ENCODE measurements at regions not wholly inside any gene's neighbourhood (a gene's known extent, or its start where the extent isn't known, plus 50 kb on each side); places are given as distances from the start of the nearest gene placed in this dataset.

- no peaks in the 10 kb centered on the region for H3K79me2 ChIP-seq (ENCODE audit: insufficient read depth, low read length)
- H4K8ac ChIP-seq (replicated peaks; ENCODE audit: insufficient read length, low read depth, low read length): no peak overlapping the region
- Mint-ChIP-seq H3K9me3 (no peaks in the 10 kb centered on the region), H3K4me3 (no peak overlapping the region), H3K4me1 (peaks cover 16 to 19% of the 10 kb centered on the region in 2 experiments), H3K27me3 (ENCODE audit: low read depth) (peaks cover 13% of the 10 kb centered on the region), H3K27ac (no peak overlapping the region), H3K36me3 (ENCODE audit: insufficient read depth in 1 of 3, low read depth in 3 of 3) (no peaks in the 10 kb centered on the region)
- H3K27me3 ChIP-seq (ENCODE audit: insufficient read depth, low read length): no peaks in the 10 kb centered on the region
- H2BK5ac ChIP-seq (ENCODE audit: insufficient read length, low read length): no peak overlapping the region
- no peak overlapping the region for H2BK12ac ChIP-seq (ENCODE audit: insufficient read length, low read depth, low read length)
- H3K56ac ChIP-seq (ENCODE audit: insufficient read length, low read depth, low read length): no peak overlapping the region
- H3K4me2 ChIP-seq (ENCODE audit: insufficient read depth, insufficient read length, low read length): no peak overlapping the region
- no peak for DNase-seq
- no peak overlapping the region for H3K4ac ChIP-seq (ENCODE audit: low read depth, low read length)
- no peaks in the 10 kb centered on the region for H3K9me3 ChIP-seq (ENCODE audit: control insufficient read depth, low read depth, low read length)
- no peak overlapping the region for H2AFZ ChIP-seq (ENCODE audit: low read length)
- H3K4me1 ChIP-seq (ENCODE audit: insufficient read depth, low read length): no peaks in the 10 kb centered on the region
- H3K27ac ChIP-seq (ENCODE audit: insufficient read length, low read depth, low read length): no peak overlapping the region
- no peak overlapping the region for H2AK5ac ChIP-seq (ENCODE audit: insufficient read length, low read length)
- no peak overlapping the region for H3K18ac ChIP-seq (ENCODE audit: insufficient read length, low read depth, low read length)
- H3K23ac ChIP-seq (ENCODE audit: insufficient read length, low read depth, low read length): no peak overlapping the region
- no peaks in the 10 kb centered on the region for H4K20me1 ChIP-seq (ENCODE audit: control insufficient read depth, insufficient read depth, insufficient read length)
- H3K23me2 ChIP-seq (ENCODE audit: insufficient read length, low read depth, low read length, poor library complexity, severe bottlenecking): no peaks in the 10 kb centered on the region
- no peak overlapping the region for H4K5ac ChIP-seq (ENCODE audit: insufficient read length, low read depth, low read length)
- H2BK20ac ChIP-seq (ENCODE audit: low read depth, low read length, poor library complexity, severe bottlenecking): no peak overlapping the region
- H3K79me1 ChIP-seq (ENCODE audit: insufficient read depth, low read depth, low read length, poor library complexity, severe bottlenecking): no peaks in the 10 kb centered on the region
- WGBS (ENCODE audit: extremely low coverage, insufficient read length, low lambda C conversion rate): no CpG with 5 or more reads among the region's 6 CpGs
- no peak overlapping the region for H3K9ac ChIP-seq (ENCODE audit: extremely low read depth, insufficient read length, low read length)
- H2BK120ac ChIP-seq (ENCODE audit: low read depth, low read length, poor library complexity, severe bottlenecking): no peak overlapping the region
- H2BK15ac ChIP-seq (ENCODE audit: low read depth, low read length): no peak overlapping the region
- H3K14ac ChIP-seq (ENCODE audit: insufficient read depth, low read length): no peak overlapping the region
- TF ChIP-seq CTCF (conservative IDR thresholded peaks at IDR 0.05): no peak
- no peak overlapping the region for H4K91ac ChIP-seq (ENCODE audit: insufficient read length, low read depth, low read length)
- no peak overlapping the region for H3T11ph ChIP-seq (ENCODE audit: low read length)
Measured at GRCh38 chr11:119952441-119952840, 185.5 kb downstream of the TRIM29 start.
